ENCODE measurements at regions not wholly inside any gene's neighbourhood (a gene's known extent, or its start where the extent isn't known, plus 50 kb on each side); places are given as distances from the start of the nearest gene placed in this dataset.

- DNase-seq (ENCODE audit: low spot score) = no peak
- H3K4me1 ChIP-seq (ENCODE audit: insufficient read depth, low read length, poor library complexity, severe bottlenecking) = no peaks in the 10 kb centered on the region
- ChIA-PET POLR2A (ENCODE audit: low non-redundant PET) (no interaction called here), CTCF (no interaction called here)
- intact Hi-C loops (cut with micrococcal nuclease; ENCODE audit: unreplicated experiment) = no loop called here
- TF ChIP-seq CTCF (conservative IDR thresholded peaks at IDR 0.05; ENCODE audit: low read depth, low read length) (no peak), EZH2 (IDR thresholded peaks at IDR 0.05; ENCODE audit: borderline replicate concordance, low read depth, low read length, poor library complexity, severe bottlenecking) (no peak)
- no TSS peak for BruUV-seq (replicated peaks)
- no peaks in the 10 kb centered on the region for H3K27me3 ChIP-seq (replicated peaks; ENCODE audit: insufficient read depth, low read depth, low read length, poor library complexity)
- H3K27ac ChIP-seq (ENCODE audit: low read depth, low read length, poor library complexity, severe bottlenecking) = no peak overlapping the region
- no peak overlapping the region for H3K4me3 ChIP-seq (ENCODE audit: low read depth, low read length, poor library complexity, severe bottlenecking)
- H3K9me3 ChIP-seq (ENCODE audit: low read depth, low read length, poor library complexity, severe bottlenecking) = no peaks in the 10 kb centered on the region
- no peaks in the 10 kb centered on the region for H3K36me3 ChIP-seq (ENCODE audit: insufficient read depth, low read length, poor library complexity, severe bottlenecking)
Measured at GRCh38 chr5:98433673-98434072, 339.8 kb upstream of the RGMB start.

- BruUV-seq (replicated peaks) = no TSS peak
Measured at GRCh38 chr5:98436667-98437066, 336.8 kb upstream of the RGMB start.

GRCh38 chr5:98442448-98442847 is 331.0 kb upstream of the RGMB start:
- Histone ChIP-seq H3K27me3 (replicated peaks; ENCODE audit: insufficient read depth, low read depth, low read length, poor library complexity) (no peaks in the 10 kb centered on the region), H3K9me3 (ENCODE audit: low read depth, low read length, poor library complexity, severe bottlenecking) (no peaks in the 10 kb centered on the region), H3K4me1 (ENCODE audit: insufficient read depth, low read length, poor library complexity, severe bottlenecking) (no peaks in the 10 kb centered on the region), H3K36me3 (ENCODE audit: insufficient read depth, low read length, poor library complexity, severe bottlenecking) (no peaks in the 10 kb centered on the region), H3K4me3 (ENCODE audit: low read depth, low read length, poor library complexity, severe bottlenecking) (no peak overlapping the region), H3K27ac (ENCODE audit: low read depth, low read length, poor library complexity, severe bottlenecking) (no peak overlapping the region)
- CTCF ChIA-PET = no interaction called here
- no TSS peak for BruUV-seq (replicated peaks)
- TF ChIP-seq CTCF (conservative IDR thresholded peaks at IDR 0.05; ENCODE audit: low read depth, low read length) (no peak), EZH2 (IDR thresholded peaks at IDR 0.05; ENCODE audit: borderline replicate concordance, low read depth, low read length, poor library complexity, severe bottlenecking) (no peak)
- no peak for DNase-seq (ENCODE audit: low spot score)
- POLR2A ChIA-PET (ENCODE audit: low non-redundant PET) = no interaction called here
- intact Hi-C loops (cut with micrococcal nuclease; ENCODE audit: unreplicated experiment) = no loop called here

More at GRCh38 chr5:98436667-98437066, 336.8 kb upstream of the RGMB start:
- Histone ChIP-seq H3K36me3 (ENCODE audit: insufficient read depth, low read length, poor library complexity, severe bottlenecking) (no peaks in the 10 kb centered on the region), H3K4me1 (ENCODE audit: insufficient read depth, low read length, poor library complexity, severe bottlenecking) (no peaks in the 10 kb centered on the region), H3K9me3 (ENCODE audit: low read depth, low read length, poor library complexity, severe bottlenecking) (no peaks in the 10 kb centered on the region), H3K4me3 (ENCODE audit: low read depth, low read length, poor library complexity, severe bottlenecking) (no peak overlapping the region), H3K27me3 (replicated peaks; ENCODE audit: insufficient read depth, low read depth, low read length, poor library complexity) (no peaks in the 10 kb centered on the region), H3K27ac (ENCODE audit: low read depth, low read length, poor library complexity, severe bottlenecking) (no peak overlapping the region)
- no peak for TF ChIP-seq CTCF (conservative IDR thresholded peaks at IDR 0.05; ENCODE audit: low read depth, low read length)
- DNase-seq (ENCODE audit: low spot score) = no peak
- ChIA-PET POLR2A (ENCODE audit: low non-redundant PET) (no interaction called here), CTCF (no interaction called here)
- intact Hi-C loops (cut with micrococcal nuclease; ENCODE audit: unreplicated experiment) = no loop called here
